K562 (cell line): ENCODE measurements at regions not wholly inside any gene's neighbourhood (a gene's known extent, or its start where the extent isn't known, plus 50 kb on each side); places are given as distances from the start of the nearest gene placed in this dataset.

Source experiments
- ATAC-seq: fragments of 200-7000 bp; cut with Tn5 transposase; 3 replicates; pipeline ENCODE4 v1.9.1; 2020; ENCODE audit warnings: moderate library complexity
- BruUV-seq: library from RNA; stranded (reverse); fragments of 400-500 nt; replicated peaks from 2 replicates; lab custom pipeline; 2021; lab: Mats Ljungman, UMichigan
- CTCF ChIA-PET: fragments of 300-600 bp; formaldehyde crosslinking; extraction: SDS; loops from one replicate; lab custom pipeline; 2021; ENCODE audit warnings: low intra/inter-chr PET ratio; lab: Yijun Ruan, JAX
- POLR2A ChIA-PET: fragments of 300-600, 350-650 bp; sonication (Branson Sonifier 250); formaldehyde crosslinking; extraction: SDS; loops from one replicate; lab custom pipeline; 2021; ENCODE audit warnings: antibody characterized with exemption, inconsistent platforms; lab: Yijun Ruan, JAX
- DNase-seq, 4 experiments: peaks; one replicate each; pipeline versions ENCODE4 v3.0.0 to v3.0.0-alpha.2; 2011 to 2018; ENCODE audit warnings: low spot score in 3 of 4, mixed read lengths in 3 of 4; ENCODE audit errors: extremely low read depth in 1 of 4
- FAIRE-seq: peaks from 2 replicates; lab custom pipeline; 2011; peaks lifted over from hg19 to GRCh38; lab: Jason Lieb, UNC
- H2AFZ ChIP-seq: 2 replicates; pipeline ENCODE4 v1.6.0; 2011; ENCODE audit warnings: low read depth, low read length, control low read depth, inconsistent platforms
- H3K27ac ChIP-seq: fragments of 200-600 bp; 3 replicates; pipeline ENCODE4 v1.8.0; 2011; ENCODE audit warnings: low read depth, mild to moderate bottlenecking, control low read depth, inconsistent platforms, low read length, moderate library complexity, mixed read lengths; ENCODE audit errors: extremely low read depth
- H3K27me3 ChIP-seq, 2 experiments: fragments of 300-600 bp in 1 of 2; 2 replicates in 1 of 2; 3 replicates in 1 of 2; pipeline versions ENCODE4 v1.6.0 to v1.8.0; 2011; ENCODE audit warnings: inconsistent platforms in 2 of 2, low read length in 2 of 2, mild to moderate bottlenecking in 1 of 2, mixed read lengths in 1 of 2, moderate library complexity in 1 of 2; ENCODE audit not compliant: control insufficient read depth in 2 of 2, insufficient read depth in 2 of 2
- H3K36me3 ChIP-seq: fragments of 300-600 bp; 3 replicates; pipeline ENCODE4 v1.8.0; 2011; ENCODE audit warnings: mild to moderate bottlenecking, low read length, inconsistent platforms; ENCODE audit not compliant: control insufficient read depth, insufficient read depth
- H3K4me1 ChIP-seq, 2 experiments: fragments of 200-600 bp in 1 of 2; replicated peaks in 1 of 2; 2 replicates in 1 of 2; 3 replicates in 1 of 2; pipeline versions ENCODE4 v1.5.1 to v1.8.0; 2011; ENCODE audit warnings: inconsistent platforms in 2 of 2, low read length in 2 of 2, mild to moderate bottlenecking in 1 of 2, mixed read lengths in 1 of 2, moderate library complexity in 1 of 2; ENCODE audit not compliant: control insufficient read depth in 2 of 2, insufficient read depth in 2 of 2
- H3K4me2 ChIP-seq: 2 replicates; pipeline ENCODE4 v1.6.1; 2011; ENCODE audit warnings: low read length, control low read depth, inconsistent platforms, mixed read lengths; ENCODE audit not compliant: insufficient read depth
- H3K4me3 ChIP-seq: fragments of 200-600 bp; sonication (generic), shearing (Covaris generic); 2 replicates; pipeline ENCODE4 v1.5.1; 2016; ENCODE audit warnings: control low read depth, inconsistent platforms
- H3K79me2 ChIP-seq: fragments of 200-600 bp; 3 replicates; pipeline ENCODE4 v1.8.0; 2011; ENCODE audit warnings: low read length, inconsistent platforms; ENCODE audit not compliant: control insufficient read depth, insufficient read depth
- H3K9ac ChIP-seq, 2 experiments: 2 replicates each; pipeline versions ENCODE4 v1.6.0 to v1.6.1; 2011; ENCODE audit warnings: low read depth in 2 of 2, low read length in 2 of 2, control low read depth in 1 of 2, inconsistent platforms in 1 of 2, mild to moderate bottlenecking in 1 of 2, mixed read lengths in 1 of 2; ENCODE audit not compliant: insufficient read depth in 1 of 2
- H3K9me1 ChIP-seq: one replicate; pipeline ENCODE4 v1.6.0; 2011; ENCODE audit warnings: inconsistent platforms, mild to moderate bottlenecking, low read length, moderate library complexity; ENCODE audit not compliant: control insufficient read depth, insufficient read depth
- H3K9me3 ChIP-seq: replicated peaks from 2 replicates; pipeline ENCODE4 v1.5.1; 2011; ENCODE audit warnings: low read depth, low read length, inconsistent platforms; ENCODE audit not compliant: control insufficient read depth, insufficient read depth
- H4K20me1 ChIP-seq: replicated peaks from 2 replicates; pipeline ENCODE4 v1.6.1; 2011; ENCODE audit warnings: low read length, inconsistent platforms, mixed read lengths; ENCODE audit not compliant: control insufficient read depth, insufficient read depth
- BRCA1 ChIP-seq, 2 experiments: fragments of 450-650 bp in 1 of 2; sonication (generic) in 1 of 2; formaldehyde crosslinking in 1 of 2; IDR thresholded peaks; 2 replicates each; pipeline versions ENCODE4 v1.5.0 to v1.6.1; 2017 to 2020; ENCODE audit warnings: mild to moderate bottlenecking in 1 of 2, missing genetic modification reagents in 1 of 2
- CEBPG ChIP-seq, 3 experiments: fragments of 200-800 bp in 1 of 3; sonication (Bioruptor generic) in 1 of 3; sonication (generic) in 1 of 3; formaldehyde crosslinking in 1 of 3; IDR thresholded peaks in 2 of 3; conservative IDR thresholded peaks in 1 of 3; 2 replicates each; pipeline versions ENCODE4 v1.6.1 to v1.8.0; 2016 to 2022; ENCODE audit warnings: missing compliant biosample characterization in 2 of 3, missing genetic modification characterization in 2 of 3, mild to moderate bottlenecking in 1 of 3, missing genetic modification reagents in 1 of 3
- EHMT2 ChIP-seq: fragments of 450-650 bp; IDR thresholded peaks from 2 replicates; pipeline ENCODE4 v1.6.1; 2018; ENCODE audit warnings: antibody characterized with exemption
- KAT2B ChIP-seq: IDR thresholded peaks from one replicate; pipeline ENCODE4 v1.6.1; 2012; ENCODE audit warnings: low read depth, mild to moderate bottlenecking, control low read depth, inconsistent platforms, low read length, moderate library complexity
- NR2C1 ChIP-seq, 2 experiments: fragments of 450-650 bp; IDR thresholded peaks; 2 replicates each; pipeline ENCODE4 v1.6.1; 2017; ENCODE audit warnings: mild to moderate bottlenecking in 2 of 2, antibody characterized with exemption in 1 of 2, inconsistent platforms in 1 of 2, missing compliant biosample characterization in 1 of 2, missing genetic modification characterization in 1 of 2
- POLR2A ChIP-seq: fragments of 450-650 bp; conservative IDR thresholded peaks from 2 replicates; pipeline ENCODE4 v1.6.1; 2016
- RBM22 ChIP-seq: fragments of 200-400 bp; formaldehyde crosslinking; IDR thresholded peaks from 2 replicates; pipeline ENCODE4 v1.6.1; 2018; ENCODE audit warnings: low read length, low read depth; ENCODE audit not compliant: poor library complexity, severe bottlenecking
- SIX5 ChIP-seq, 2 experiments: IDR thresholded peaks; 2 replicates each; pipeline ENCODE4 v1.6.1; 2011; ENCODE audit warnings: low read length in 2 of 2, borderline replicate concordance in 1 of 2, low read depth in 1 of 2, mild to moderate bottlenecking in 1 of 2, moderate library complexity in 1 of 2; ENCODE audit not compliant: insufficient read depth in 1 of 2
- SRSF3 ChIP-seq: fragments of 200-400 bp; formaldehyde crosslinking; IDR thresholded peaks from 2 replicates; pipeline ENCODE4 v1.6.1; 2016; ENCODE audit warnings: mild to moderate bottlenecking, low read length, moderate library complexity; ENCODE audit not compliant: insufficient read depth
- ZBTB34 ChIP-seq: fragments of 250-450 bp; sonication (Bioruptor Pico); IDR thresholded peaks from 2 replicates; pipeline ENCODE4 v1.8.0; 2021; ENCODE audit warnings: mild to moderate bottlenecking, moderate library complexity
- ZBTB8A ChIP-seq: fragments of 450-650 bp; IDR thresholded peaks from 2 replicates; pipeline ENCODE4 v1.6.1; 2018; ENCODE audit warnings: mild to moderate bottlenecking, moderate library complexity; ENCODE audit not compliant: partially characterized antibody
- ZFX ChIP-seq: sonication (generic); formaldehyde crosslinking; IDR thresholded peaks from 2 replicates; pipeline ENCODE4 v1.8.0; 2022; ENCODE audit warnings: mild to moderate bottlenecking, missing genetic modification reagents, moderate library complexity
- ZNF24 ChIP-seq: fragments of 450-650 bp; IDR thresholded peaks from 2 replicates; pipeline ENCODE4 v1.6.1; 2016
- ZNF507 ChIP-seq: conservative IDR thresholded peaks from 2 replicates; pipeline ENCODE4 v1.6.1; 2017; ENCODE audit warnings: missing genetic modification characterization, missing compliant biosample characterization
- ZNF609 ChIP-seq: sonication (generic); formaldehyde crosslinking; IDR thresholded peaks from 2 replicates; pipeline ENCODE4 v1.8.1; 2023; ENCODE audit warnings: missing genetic modification reagents, mild to moderate bottlenecking, borderline replicate concordance
- WGBS: fragments of 100-300 bp; shearing (Covaris generic); methylation state at CpG from one replicate; pipeline ENCODE4 v1.1.6; 2016; ENCODE audit warnings: low coverage, mixed read lengths; ENCODE audit not compliant: insufficient coverage; ENCODE audit errors: missing lambda C conversion rate; 5-methylcytosine and 5-hydroxymethylcytosine counted together
- in situ Hi-C: fragments of 300-500 bp; cut with MboI; formaldehyde crosslinking; loops from 4 replicates; pipeline ENCODE4 v1.15.0; 2018; ENCODE audit warnings: inconsistent platforms, mixed read lengths
- intact Hi-C: fragments of 100-400 bp; cut with micrococcal nuclease; formaldehyde crosslinking; loops from 2 replicates; pipeline ENCODE4 v1.14.2; 2022

GRCh38 chr2:234655706-234656105, 158.8 kb upstream of the ARL4C start (continued):
- TF ChIP-seq ZNF609, result no peak
- no peak for TF ChIP-seq BRCA1 (IDR thresholded peaks at IDR 0.05)
- TF ChIP-seq BRCA1 (CRISPR knock-in tag; IDR thresholded peaks at IDR 0.05), result no peak
- no peak for TF ChIP-seq SIX5 (IDR thresholded peaks at IDR 0.05; ENCODE audit: borderline replicate concordance in 1 of 2, insufficient read depth in 1 of 2, low read depth in 1 of 2, low read length in 2 of 2)
- TF ChIP-seq EHMT2, result no peak
- TF ChIP-seq ZBTB8A, result no peak

- in situ Hi-C loops, result no loop called here
- TF ChIP-seq POLR2A (no peak), ZFX (CRISPR knock-in tag) (no peak), ZBTB34 (CRISPR knock-in tag) (no peak), NR2C1 (IDR thresholded peaks at IDR 0.05) (no peak), NR2C1 (tag; IDR thresholded peaks at IDR 0.05) (no peak), SRSF3 (no peak), KAT2B (no peak), ZNF24 (no peak), ZNF507 (no peak), CEBPG (CRISPR knock-in tag; IDR thresholded peaks at IDR 0.05) (no peak), CEBPG (tag; conservative IDR thresholded peaks at IDR 0.05 in 1 of 2, IDR thresholded peaks at IDR 0.05 in 1 of 2) (no peak), RBM22 (no peak)
Observed at GRCh38 chr2:234650911-234651310, 154.0 kb upstream of the ARL4C start.

More at GRCh38 chr2:234650911-234651310, 154.0 kb upstream of the ARL4C start:
- intact Hi-C loops, result no loop called here
- FAIRE-seq (no peak), ATAC-seq (no peak), DNase-seq (no peak)
- Histone ChIP-seq H3K36me3 (no peaks in the 10 kb centered on the region), H2AFZ (no peak overlapping the region), H3K4me2 (no peak overlapping the region), H3K9me1 (no peaks in the 10 kb centered on the region), H3K27me3 (no peaks in the 10 kb centered on the region), H3K9me3 (no peaks in the 10 kb centered on the region), H3K9ac (no peak overlapping the region), H4K20me1 (no peaks in the 10 kb centered on the region), H3K79me2 (no peaks in the 10 kb centered on the region), H3K27ac (no peak overlapping the region), H3K4me3 (no peak overlapping the region), H3K4me1 (no peaks in the 10 kb centered on the region)
- POLR2A ChIA-PET, result no interaction called here
- CTCF ChIA-PET, result no interaction called here
- 0% methylated on average over 6 of the region's 6 CpGs for WGBS
- no TSS peak for BruUV-seq
